Suppressor macrophage treated with lipopolysaccharide for 4 hours (primary cell): ENCODE measurements at regions not wholly inside any gene's neighbourhood (a gene's known extent, or its start where the extent isn't known, plus 50 kb on each side); places are given as distances from the start of the nearest gene placed in this dataset.
"Not testable (repeated sequence)": the region's sequence is repeated elsewhere in the genome, so short reads cannot be mapped to it uniquely, and the experiment has no call there.

Source experiments
- DNase-seq: peaks from one replicate; pipeline ENCODE4 v3.0.0-alpha.2; 2020

- DNase-seq: no peak
These were observed 303.9 kb downstream of the NOVA1 start for GRCh38 chr14:26293909-26294308.

DNA sequence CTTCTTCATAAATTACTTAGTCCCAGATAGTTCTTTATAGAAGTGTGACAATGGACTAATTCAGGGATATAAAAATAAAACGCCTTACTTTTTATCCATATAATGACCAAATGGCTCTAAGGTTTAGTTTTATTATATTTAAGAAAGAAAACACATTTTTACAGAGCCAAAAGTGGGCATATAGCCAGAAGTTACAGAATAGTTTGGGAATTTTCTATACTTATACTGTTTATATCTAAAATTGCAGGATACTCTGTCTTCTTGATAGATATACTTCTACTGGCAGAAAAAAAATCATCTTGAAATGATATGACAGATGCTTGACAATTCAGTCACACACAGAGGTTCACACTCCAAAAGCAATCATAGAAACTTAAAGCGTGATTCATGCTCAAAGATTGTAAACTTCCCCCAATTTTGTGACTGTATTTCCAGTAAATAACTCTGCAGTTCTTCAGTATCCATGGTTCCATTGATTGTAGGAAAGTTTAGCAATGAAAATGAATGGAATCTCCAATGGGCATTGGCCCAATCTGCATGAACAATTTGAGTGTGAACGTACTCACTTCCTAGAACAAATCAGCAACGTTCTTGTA lies 307.8 kb downstream of the NOVA1 start:
- no peak for DNase-seq

- DNase-seq: no peak
These were observed 311.0 kb downstream of the NOVA1 start for GRCh38 chr14:26286913-26287205.

DNA sequence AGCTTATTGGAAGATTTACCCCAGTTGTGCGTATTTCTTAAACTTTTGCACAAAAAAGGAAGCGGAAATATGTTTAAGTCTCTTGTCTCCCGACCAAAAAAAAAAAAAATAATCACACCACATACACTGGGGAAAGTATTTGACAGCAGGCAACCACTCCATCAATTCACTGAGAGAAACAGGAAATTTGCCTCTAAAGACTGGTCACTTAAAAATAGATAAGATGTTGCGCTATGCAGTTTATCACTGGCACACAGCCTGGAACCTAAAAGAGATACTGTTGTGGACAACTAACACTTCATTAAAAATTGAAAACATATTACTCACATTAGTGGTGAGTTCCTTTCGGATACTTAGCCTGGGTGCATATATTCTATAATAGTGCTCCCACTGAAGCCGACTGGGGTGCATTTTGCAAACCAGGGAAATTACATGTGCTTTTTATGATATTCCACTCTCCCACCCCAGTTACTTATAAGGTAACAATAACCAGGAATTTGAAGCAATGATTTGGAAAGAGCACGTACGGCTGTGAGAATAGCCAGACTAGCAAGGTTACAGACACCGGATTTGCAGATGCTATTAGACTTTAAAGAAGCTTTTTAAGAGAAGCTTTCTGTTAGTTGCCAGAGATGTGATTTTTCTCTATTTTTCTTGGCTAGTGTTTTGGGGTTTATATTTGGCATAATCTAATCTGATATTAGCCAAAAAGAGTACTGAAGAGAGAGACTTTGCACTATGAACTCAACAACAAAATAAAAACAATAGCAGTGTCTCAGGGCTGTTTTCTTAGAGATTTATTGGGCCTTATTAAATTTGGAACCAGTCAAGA lies 311.5 kb downstream of the NOVA1 start:
- DNase-seq: no peak

GRCh38 chr14:26282578-26282977 lies 315.3 kb downstream of the NOVA1 start:
- no peak for DNase-seq

DNA sequence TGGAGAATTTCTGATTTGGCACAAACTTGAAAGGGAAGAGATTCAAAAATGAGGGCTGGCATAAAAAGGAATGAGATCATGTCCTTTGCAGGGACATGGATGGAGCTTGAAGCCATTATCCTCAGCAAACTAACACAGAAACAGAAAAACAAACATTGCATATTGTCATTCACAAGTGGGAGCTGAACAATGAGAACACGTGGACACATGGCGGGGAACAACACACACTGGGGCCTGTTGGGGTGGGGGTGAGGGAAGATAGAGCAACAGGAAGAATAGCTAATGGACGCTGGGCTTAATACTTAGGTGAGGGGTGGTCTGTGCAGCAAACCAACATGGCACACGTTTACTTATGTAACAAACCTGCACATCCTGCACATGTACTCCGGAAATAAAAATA lies 315.8 kb downstream of the NOVA1 start:
- DNase-seq: not testable (repeated sequence)

DNA sequence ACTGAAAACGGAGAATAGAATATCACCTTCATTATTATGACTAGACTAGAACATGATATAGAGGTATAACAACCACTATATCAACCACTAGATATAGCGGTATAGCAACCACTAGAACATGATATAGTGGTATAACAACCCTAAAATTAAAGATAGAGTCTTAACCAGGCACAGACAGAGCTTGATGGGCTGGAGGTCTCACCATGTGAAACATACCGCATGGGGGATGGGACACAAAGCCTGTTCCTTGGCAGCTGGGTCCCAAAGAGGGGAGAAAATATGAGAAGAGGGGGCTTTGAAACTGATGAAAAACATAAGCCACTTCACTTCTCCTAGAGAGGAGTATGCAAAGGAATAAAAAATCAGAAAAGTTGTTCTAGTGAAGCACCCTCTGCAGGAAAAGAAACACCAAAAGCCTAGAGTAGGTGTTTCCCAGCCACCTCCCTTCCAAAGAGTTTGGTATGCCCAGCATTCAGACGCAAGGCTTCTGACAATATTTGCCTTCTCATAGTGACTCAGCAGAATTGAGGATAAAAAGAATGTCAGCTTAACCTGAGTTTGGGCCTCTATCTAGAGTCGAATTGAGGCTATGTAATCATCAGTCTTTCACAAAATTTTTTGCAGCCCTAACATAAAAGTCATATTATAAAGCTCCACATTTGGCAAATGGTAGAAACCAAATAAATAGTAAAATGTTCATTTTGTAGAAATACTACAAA lies 316.4 kb downstream of the NOVA1 start:
- no peak for DNase-seq

DNA sequence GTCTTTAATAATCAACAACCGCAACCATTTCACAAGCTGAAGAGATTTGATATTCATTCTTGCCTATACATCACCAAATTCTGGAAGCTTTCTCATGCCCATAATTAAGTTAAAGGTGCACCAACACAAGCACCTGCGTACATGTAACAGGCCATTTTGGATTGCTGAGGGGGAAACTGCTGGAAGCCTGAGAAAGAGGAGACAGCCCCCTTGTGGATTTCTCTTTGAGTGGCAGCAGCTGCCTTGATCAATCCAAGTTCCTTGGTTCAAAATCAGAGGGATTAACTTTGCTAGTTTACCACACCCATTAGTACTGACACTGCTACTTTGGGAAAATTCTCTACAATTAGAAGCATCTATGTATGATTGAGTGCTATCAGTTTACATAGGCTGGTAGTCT lies 321.1 kb downstream of the NOVA1 start:
- DNase-seq: no peak

GRCh38 chr14:26265170-26265685 lies 332.6 kb downstream of the NOVA1 start:
- no peak for DNase-seq

DNA sequence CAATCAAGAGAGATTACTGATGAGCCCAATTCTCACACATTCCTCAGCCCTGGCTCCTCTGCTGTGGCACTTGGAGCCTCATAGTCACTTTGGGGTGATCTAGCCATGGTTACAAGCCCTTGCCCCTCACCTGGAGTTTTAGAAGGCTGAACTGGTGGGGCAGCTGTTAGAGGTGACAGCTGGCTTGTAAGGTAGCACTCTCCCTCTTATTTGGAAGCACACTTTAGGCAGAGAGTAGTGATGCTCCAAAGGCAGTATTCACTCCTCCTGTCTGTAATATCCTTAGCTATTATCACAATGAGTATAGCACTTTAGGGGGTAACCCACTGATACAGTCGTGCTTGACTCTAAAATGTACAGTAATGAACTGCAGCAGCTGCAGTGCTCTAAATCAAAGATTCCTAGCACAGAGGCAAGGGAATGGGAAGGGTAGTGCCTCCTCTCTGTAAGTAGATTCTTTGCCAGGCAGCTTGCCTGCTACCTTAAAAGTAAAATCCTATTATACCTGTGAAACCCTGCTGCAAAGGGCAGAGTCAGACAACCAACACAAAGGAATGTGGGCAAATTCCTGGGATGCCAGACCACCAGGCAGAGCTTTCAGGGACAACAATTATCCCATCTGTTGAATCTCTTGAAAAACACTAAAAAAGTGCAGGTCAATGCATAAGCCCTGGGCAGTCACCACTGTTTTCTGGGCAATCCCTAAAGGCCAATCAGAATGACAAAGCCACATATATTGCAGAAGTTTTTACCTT lies 336.3 kb downstream of the NOVA1 start:
- no peak for DNase-seq

GRCh38 chr14:26255213-26255612 lies 342.6 kb downstream of the NOVA1 start:
- no peak for DNase-seq

GRCh38 chr14:26252176-26252575 lies 345.7 kb downstream of the NOVA1 start:
- no peak for DNase-seq

DNA sequence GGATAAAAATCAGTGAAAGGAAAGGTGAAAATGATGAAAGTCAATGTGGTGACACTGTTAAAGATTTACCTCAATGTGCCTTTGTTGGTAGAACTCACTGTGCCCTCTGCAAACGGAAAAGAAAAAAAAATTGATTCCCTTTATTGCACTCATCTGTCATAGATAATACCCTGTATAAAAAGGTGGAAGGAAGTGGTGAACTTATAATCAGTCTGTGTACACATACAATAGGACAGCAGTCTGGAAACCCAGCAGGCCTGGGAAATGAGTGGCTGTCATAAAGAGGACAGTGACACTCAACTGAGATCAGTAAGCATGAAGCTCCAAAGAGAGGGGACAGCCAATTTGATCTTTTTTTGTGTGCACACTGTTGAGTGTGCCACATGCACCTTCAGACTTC lies 364.7 kb downstream of the NOVA1 start:
- no peak for DNase-seq

DNA sequence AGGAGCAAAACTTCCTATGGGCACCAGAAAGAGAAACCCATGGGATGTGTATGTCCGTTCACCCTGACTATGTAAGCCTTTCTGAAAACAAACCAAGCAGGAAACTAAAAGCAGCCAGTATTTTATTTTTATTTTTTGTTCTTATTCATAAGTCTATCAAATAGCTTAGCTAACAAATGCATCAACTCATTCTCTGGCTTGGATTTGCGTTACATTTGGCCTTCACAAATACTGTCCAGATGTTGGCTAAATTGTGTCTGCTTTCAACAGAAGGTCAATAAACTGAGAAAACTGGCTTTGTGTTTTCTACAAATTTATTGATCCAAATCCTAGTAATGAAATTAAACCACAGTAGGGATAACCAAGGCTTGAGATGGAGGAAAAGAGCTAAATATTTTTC lies 379.0 kb downstream of the NOVA1 start:
- no peak for DNase-seq

DNA sequence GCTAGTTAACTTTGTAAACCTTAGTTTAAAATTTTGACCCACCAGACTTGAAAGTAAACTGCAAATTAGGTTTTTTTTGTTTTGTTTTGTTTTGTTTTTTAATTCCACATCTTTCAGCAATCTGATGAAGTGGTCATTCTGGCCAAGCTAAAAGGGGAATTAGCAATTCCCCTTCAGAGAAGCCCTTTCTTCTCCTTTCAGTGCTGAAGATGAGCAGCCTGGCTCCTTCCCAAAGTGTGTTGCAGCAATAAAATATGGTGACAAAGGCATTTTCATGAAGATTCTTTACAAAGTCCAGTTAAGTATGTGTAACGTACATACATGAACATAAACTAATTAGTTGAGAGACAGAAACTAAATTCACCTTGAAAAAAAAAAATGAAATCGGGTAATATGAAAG lies 380.1 kb downstream of the NOVA1 start:
- DNase-seq: no peak

GRCh38 chr14:26216786-26217185 lies 381.0 kb downstream of the NOVA1 start:
- no peak for DNase-seq

DNA sequence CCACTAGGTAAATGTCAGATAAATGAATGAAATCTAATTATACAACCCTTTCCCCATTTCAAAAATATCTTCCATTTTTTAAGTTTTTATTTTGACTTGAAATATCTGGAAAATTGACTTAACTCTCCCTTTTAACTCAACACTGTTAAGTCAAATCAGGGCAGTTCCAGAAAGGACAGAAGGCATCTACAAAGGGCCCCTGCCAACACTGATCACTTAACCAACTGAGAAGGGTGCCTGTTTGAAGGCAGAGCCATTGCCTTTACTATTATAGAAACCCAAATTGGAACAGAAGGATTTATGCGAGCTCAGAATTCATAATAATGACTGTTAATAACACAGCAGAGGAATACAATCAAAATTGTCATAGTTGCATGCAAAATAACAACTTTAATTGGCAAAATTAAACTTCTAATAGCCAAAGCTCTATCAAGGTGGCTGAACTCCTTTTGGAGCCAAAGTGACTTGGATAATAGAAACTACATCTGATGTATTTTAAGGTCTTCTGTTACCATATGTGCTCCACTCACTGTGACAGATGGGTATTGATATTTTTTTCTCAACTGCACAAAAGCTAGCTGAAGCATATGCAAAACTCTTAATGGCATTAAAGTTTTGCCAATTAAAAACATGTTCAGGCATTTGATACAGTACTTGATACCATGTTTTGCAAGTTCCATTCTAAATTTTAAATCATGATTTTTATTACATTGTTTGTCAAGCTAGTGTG lies 383.8 kb downstream of the NOVA1 start:
- DNase-seq: no peak

DNA sequence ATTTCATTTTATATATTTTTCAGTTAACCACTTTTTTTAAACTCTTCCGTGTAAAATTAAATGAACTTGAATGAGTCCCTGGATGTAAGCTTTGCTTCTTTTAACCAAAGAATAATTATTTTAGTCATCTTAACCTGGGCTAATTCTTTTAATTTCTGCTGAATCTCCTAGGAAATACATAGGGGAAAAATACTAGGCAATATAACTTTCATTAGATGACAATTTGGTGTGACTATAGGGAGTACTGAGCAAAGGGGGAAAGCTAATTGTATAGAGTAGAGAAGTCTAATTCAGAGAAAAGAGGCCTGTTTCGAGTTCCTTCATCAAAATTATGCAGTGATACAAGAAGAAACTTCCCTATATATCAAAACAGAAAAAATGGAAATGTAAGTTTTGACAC lies 388.1 kb downstream of the NOVA1 start:
- DNase-seq: no peak

DNA sequence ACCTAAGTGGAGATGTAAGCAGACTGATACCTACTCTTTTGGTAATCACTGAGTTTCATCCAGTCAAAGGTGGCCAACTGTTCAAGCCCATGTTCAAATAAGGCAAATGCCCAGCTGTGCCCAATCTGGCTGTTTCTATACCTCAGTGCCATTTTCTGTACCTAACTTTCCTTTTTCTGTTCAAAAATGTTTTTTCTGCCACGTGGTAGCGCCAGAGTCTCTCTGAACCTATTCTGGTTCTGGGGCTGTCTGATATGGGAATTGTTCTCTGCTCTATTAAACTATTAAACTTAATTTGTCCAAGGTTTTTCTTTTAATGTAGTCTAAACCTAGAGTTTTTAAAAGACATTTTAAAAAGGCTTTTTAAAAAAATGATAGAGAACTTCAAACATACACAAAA lies 391.2 kb downstream of the NOVA1 start:
- DNase-seq: no peak

DNA sequence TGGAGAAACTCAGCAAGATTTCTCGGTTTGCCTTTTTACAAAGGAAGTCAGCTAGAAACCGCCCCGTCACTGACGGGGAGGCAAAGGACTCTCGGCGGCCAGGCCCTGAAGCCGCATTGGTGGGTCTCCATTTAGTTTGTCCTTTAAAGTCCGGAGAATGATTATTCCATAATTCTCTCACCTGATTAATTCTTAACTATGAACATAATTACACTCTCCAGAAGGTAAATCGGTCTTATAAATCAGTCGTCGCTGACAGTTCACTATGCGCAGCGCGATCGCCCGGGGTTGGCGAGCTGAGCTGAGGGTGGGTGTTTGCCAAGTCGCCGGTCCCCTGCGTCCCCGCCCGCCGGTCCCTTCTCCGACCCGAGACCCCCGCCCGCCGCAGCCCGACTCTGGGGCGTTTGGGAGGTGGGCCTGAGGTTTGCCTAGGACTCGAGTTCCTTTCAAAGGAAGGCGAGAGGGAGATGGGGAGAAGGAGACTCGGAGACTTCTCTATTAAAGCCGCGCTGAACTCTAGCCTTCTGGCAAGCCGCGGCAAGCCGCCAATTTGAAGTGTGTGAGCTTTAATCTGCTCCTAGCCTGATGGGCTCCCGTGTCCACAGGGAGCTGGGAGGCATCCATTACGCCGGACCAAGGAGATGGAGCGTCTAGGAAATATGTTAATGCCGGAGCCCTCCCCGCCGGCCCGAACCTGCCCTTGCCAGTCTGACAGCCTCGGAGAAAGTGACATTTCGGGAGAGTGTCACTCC lies 392.9 kb downstream of the NOVA1 start:
- DNase-seq: no peak

DNA sequence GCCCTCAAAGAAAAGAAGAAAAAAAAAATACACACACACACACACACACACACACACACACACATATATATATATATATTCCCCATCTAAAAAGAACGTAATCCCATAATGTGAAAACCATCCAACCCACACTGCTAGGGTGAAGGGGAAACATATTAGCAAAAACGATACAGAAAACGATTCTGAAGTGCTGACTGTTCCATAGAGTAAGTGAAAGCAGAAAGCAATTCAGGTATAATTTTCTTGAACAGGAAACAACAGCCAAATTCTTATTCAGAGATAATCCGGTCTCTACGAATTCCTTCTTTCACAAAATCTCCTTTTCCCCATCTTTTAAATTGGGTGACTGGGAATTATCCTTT lies 393.5 kb downstream of the NOVA1 start:
- no peak for DNase-seq

GRCh38 chr14:26200687-26201086 lies 397.1 kb downstream of the NOVA1 start:
- no peak for DNase-seq
